Hepatocyte (in vitro differentiated cells): ENCODE measurements at regions not wholly inside any gene's neighbourhood (a gene's known extent, or its start where the extent isn't known, plus 50 kb on each side); places are given as distances from the start of the nearest gene placed in this dataset.
A peak's percentile ranks its signal among the peaks of the same experiment; 100 is the strongest.

Experiments used
- DNase-seq: peaks from one replicate; pipeline ENCODE4 v3.0.0-alpha.2; 2016; ENCODE audit warnings: low spot score
- H2AFZ ChIP-seq: fragments of 200-600 bp; sonication (generic); 2 replicates; pipeline ENCODE4 v1.6.0; 2016; ENCODE audit warnings: antibody characterized with exemption, mild to moderate bottlenecking
- H3K27ac ChIP-seq: fragments of 200-600 bp; sonication (generic); 2 replicates; pipeline ENCODE4 v1.5.1; 2016; ENCODE audit warnings: mild to moderate bottlenecking
- H3K27me3 ChIP-seq: fragments of 200-600 bp; sonication (generic); 2 replicates; pipeline ENCODE4 v1.6.1; 2016
- H3K36me3 ChIP-seq: fragments of 200-600 bp; sonication (generic); replicated peaks from 2 replicates; pipeline ENCODE4 v1.5.1; 2016; ENCODE audit warnings: low read depth; ENCODE audit not compliant: insufficient read depth
- H3K4me1 ChIP-seq: fragments of 200-600 bp; sonication (generic); 2 replicates; pipeline ENCODE4 v1.5.1; 2016; ENCODE audit warnings: mild to moderate bottlenecking, moderate library complexity; ENCODE audit not compliant: insufficient read depth
- H3K4me2 ChIP-seq: fragments of 200-600 bp; sonication (generic); 2 replicates; pipeline ENCODE4 v1.6.0; 2016
- H3K4me3 ChIP-seq: fragments of 200-600 bp; sonication (generic); 2 replicates; pipeline ENCODE4 v1.5.1; 2016; ENCODE audit warnings: mild to moderate bottlenecking
- H3K79me2 ChIP-seq: fragments of 200-600 bp; sonication (generic); 2 replicates; pipeline ENCODE4 v1.6.0; 2017; ENCODE audit warnings: mild to moderate bottlenecking
- H3K9me2 ChIP-seq: fragments of 200-600 bp; sonication (generic); replicated peaks from 2 replicates; pipeline ENCODE4 v1.6.0; 2017; ENCODE audit warnings: mild to moderate bottlenecking; ENCODE audit not compliant: insufficient read depth
- H3K9me3 ChIP-seq: fragments of 200-600 bp; sonication (generic); 2 replicates; pipeline ENCODE4 v1.5.1; 2016; ENCODE audit warnings: low read depth, mild to moderate bottlenecking
- H4K20me1 ChIP-seq: fragments of 200-600 bp; sonication (generic); 2 replicates; pipeline ENCODE4 v1.6.0; 2016; ENCODE audit warnings: mild to moderate bottlenecking; ENCODE audit not compliant: insufficient read depth, poor library complexity, severe bottlenecking
- CTCF ChIP-seq: fragments of 200-600 bp; sonication (generic); IDR thresholded peaks from 2 replicates; pipeline ENCODE4 v1.5.1; 2016; ENCODE audit warnings: antibody characterized with exemption, mild to moderate bottlenecking; ENCODE audit not compliant: poor library complexity
- EZH2 ChIP-seq: fragments of 200-600 bp; sonication (generic); IDR thresholded peaks from 2 replicates; pipeline ENCODE4 v1.6.1; 2016; ENCODE audit warnings: antibody characterized with exemption, mild to moderate bottlenecking, borderline replicate concordance
- EZH2phosphoT487 ChIP-seq: fragments of 200-600 bp; sonication (generic); IDR thresholded peaks from one replicate; pipeline ENCODE4 v1.6.1; 2018; ENCODE audit warnings: antibody characterized with exemption, mild to moderate bottlenecking, low read depth, moderate library complexity; ENCODE audit not compliant: unreplicated experiment, severe bottlenecking
- WGBS: methylation state at CpG from one replicate; pipeline ENCODE4 v1.1.6; 2016; ENCODE audit warnings: low lambda C conversion rate; ENCODE audit errors: missing lambda C conversion rate; 5-methylcytosine and 5-hydroxymethylcytosine counted together

GRCh38 chr10:21317902-21318301 is 207.6 kb downstream of the SKIDA1 start:
- Histone ChIP-seq H3K79me2 (no peaks in the 10 kb centered on the region), H3K9me2 (no peaks in the 10 kb centered on the region), H3K4me3 (no peak overlapping the region), H3K27ac (no peak overlapping the region), H3K27me3 (no peaks in the 10 kb centered on the region), H3K36me3 (no peaks in the 10 kb centered on the region), H3K9me3 (no peaks in the 10 kb centered on the region), H3K4me2 (no peak overlapping the region), H3K4me1 (peaks cover 15% of the 10 kb centered on the region), H2AFZ (no peak overlapping the region), H4K20me1 (no peaks in the 10 kb centered on the region)
- TF ChIP-seq EZH2phosphoT487 (no peak), EZH2 (no peak), CTCF (no peak)
- 84% methylated on average over 3 of the region's 3 CpGs for WGBS
- no peak for DNase-seq

- H3K4me3 ChIP-seq, result no peak overlapping the region
- no peaks in the 10 kb centered on the region for H3K36me3 ChIP-seq
- H3K4me1 ChIP-seq, result peaks cover 15% of the 10 kb centered on the region
- H3K79me2 ChIP-seq, result no peaks in the 10 kb centered on the region
- H3K27ac ChIP-seq, result no peak overlapping the region
- no peak overlapping the region for H3K4me2 ChIP-seq
- H2AFZ ChIP-seq, result no peak overlapping the region
- H3K9me3 ChIP-seq, result no peaks in the 10 kb centered on the region
- DNase-seq, result peak; percentile 68
- whole genome bisulfite sequencing, result 54% methylated on average over 5 of the region's 5 CpGs
- no peaks in the 10 kb centered on the region for H3K9me2 ChIP-seq
- no peaks in the 10 kb centered on the region for H4K20me1 ChIP-seq
- TF ChIP-seq EZH2 (no peak), EZH2phosphoT487 (no peak), CTCF (no peak)
- no peaks in the 10 kb centered on the region for H3K27me3 ChIP-seq
Measured at GRCh38 chr10:21315645-21316220, 209.7 kb downstream of the SKIDA1 start.

GRCh38 chr10:21314906-21315644 is 210.4 kb downstream of the SKIDA1 start:
- no peaks in the 10 kb centered on the region for H3K9me3 ChIP-seq
- no peak overlapping the region for H3K27ac ChIP-seq

More at GRCh38 chr10:21314906-21315644, 210.4 kb downstream of the SKIDA1 start:
- 41% methylated on average over 12 of the region's 13 CpGs for WGBS
- peaks cover 15% of the 10 kb centered on the region for H3K4me1 ChIP-seq
- H4K20me1 ChIP-seq, result no peaks in the 10 kb centered on the region
- H2AFZ ChIP-seq, result peak overlapping the region; percentile 46
- no peak overlapping the region for H3K4me3 ChIP-seq
- H3K9me2 ChIP-seq, result no peaks in the 10 kb centered on the region
- DNase-seq, result no peak
- H3K36me3 ChIP-seq, result no peaks in the 10 kb centered on the region
- no peaks in the 10 kb centered on the region for H3K79me2 ChIP-seq
- TF ChIP-seq CTCF (no peak), EZH2phosphoT487 (no peak), EZH2 (no peak)
- peak overlapping the region; percentile 13 for H3K4me2 ChIP-seq
- H3K27me3 ChIP-seq, result no peaks in the 10 kb centered on the region
